MM.1S (cell line): ENCODE measurements at regions not wholly inside any gene's neighbourhood (a gene's known extent, or its start where the extent isn't known, plus 50 kb on each side); places are given as distances from the start of the nearest gene placed in this dataset.

Experiments used
- EZH2phosphoT487 ChIP-seq: fragments of 300-600 bp; sonication (generic); IDR thresholded peaks from 2 replicates; pipeline ENCODE4 v1.6.1; 2018; ENCODE audit warnings: antibody characterized with exemption, low read length
- TF ChIP-seq, protein P1 (sequence below): fragments of 300-600 bp; sonication (generic); IDR thresholded peaks from 2 replicates; pipeline ENCODE4 v1.5.1; 2016; ENCODE audit warnings: antibody characterized with exemption, low read length, mixed read lengths

DNA sequence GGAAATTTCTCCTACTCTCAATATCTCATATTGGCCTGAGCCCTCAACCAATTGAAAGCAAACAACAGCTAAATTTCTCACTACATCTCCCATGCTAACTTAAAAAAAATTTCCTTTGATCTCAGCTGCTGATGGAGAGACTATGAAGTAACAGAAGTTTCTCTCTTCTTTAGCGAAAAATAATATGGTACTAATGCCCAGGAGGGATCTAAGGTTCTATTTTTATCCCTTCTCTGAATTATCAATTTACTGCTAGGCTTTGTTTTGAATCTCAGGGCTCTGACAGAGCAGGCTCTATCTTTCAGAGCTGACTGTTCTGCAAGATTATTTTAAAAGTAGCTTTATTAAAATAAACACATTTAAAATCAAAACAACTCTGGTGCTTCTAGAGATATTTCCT is 558.6 kb downstream of the KCNA4 start:
- TF ChIP-seq, protein P1, sequence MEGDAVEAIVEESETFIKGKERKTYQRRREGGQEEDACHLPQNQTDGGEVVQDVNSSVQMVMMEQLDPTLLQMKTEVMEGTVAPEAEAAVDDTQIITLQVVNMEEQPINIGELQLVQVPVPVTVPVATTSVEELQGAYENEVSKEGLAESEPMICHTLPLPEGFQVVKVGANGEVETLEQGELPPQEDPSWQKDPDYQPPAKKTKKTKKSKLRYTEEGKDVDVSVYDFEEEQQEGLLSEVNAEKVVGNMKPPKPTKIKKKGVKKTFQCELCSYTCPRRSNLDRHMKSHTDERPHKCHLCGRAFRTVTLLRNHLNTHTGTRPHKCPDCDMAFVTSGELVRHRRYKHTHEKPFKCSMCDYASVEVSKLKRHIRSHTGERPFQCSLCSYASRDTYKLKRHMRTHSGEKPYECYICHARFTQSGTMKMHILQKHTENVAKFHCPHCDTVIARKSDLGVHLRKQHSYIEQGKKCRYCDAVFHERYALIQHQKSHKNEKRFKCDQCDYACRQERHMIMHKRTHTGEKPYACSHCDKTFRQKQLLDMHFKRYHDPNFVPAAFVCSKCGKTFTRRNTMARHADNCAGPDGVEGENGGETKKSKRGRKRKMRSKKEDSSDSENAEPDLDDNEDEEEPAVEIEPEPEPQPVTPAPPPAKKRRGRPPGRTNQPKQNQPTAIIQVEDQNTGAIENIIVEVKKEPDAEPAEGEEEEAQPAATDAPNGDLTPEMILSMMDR: no peak
- no peak for TF ChIP-seq EZH2phosphoT487
